ENCODE measurements at regions not wholly inside any gene's neighbourhood (a gene's known extent, or its start where the extent isn't known, plus 50 kb on each side); places are given as distances from the start of the nearest gene placed in this dataset.

DNA sequence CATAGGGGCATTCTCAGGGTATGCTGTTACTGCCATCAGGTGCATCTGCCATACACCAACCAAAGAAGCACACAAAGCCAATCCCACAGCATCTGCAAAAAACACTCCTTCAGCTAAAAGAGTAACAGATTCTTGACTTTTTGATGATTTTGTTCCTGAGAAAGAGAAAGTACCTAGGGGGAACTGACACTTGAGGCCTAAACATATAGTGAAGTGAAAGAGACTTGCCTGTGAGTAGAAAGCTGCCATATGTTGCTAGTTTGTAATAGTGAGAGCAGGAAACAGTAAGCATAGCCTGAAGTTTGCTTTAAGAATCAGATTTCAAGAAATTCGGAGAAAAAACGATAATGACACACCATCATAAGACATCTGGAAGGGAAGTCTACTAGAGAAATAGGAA, 97.9 kb upstream of the CTSC start:
- no peaks in the 10 kb centered on the region for H3K27me3 ChIP-seq
- 65 to 75% (median 71%) methylated on average over 2 of the region's 2 CpGs for WGBS, 4 donors
- no peak for DNase-seq
- intact Hi-C loops (cut with DNase I): no loop called here
- TF ChIP-seq, protein P1, sequence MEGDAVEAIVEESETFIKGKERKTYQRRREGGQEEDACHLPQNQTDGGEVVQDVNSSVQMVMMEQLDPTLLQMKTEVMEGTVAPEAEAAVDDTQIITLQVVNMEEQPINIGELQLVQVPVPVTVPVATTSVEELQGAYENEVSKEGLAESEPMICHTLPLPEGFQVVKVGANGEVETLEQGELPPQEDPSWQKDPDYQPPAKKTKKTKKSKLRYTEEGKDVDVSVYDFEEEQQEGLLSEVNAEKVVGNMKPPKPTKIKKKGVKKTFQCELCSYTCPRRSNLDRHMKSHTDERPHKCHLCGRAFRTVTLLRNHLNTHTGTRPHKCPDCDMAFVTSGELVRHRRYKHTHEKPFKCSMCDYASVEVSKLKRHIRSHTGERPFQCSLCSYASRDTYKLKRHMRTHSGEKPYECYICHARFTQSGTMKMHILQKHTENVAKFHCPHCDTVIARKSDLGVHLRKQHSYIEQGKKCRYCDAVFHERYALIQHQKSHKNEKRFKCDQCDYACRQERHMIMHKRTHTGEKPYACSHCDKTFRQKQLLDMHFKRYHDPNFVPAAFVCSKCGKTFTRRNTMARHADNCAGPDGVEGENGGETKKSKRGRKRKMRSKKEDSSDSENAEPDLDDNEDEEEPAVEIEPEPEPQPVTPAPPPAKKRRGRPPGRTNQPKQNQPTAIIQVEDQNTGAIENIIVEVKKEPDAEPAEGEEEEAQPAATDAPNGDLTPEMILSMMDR (IDR thresholded peaks at IDR 0.05): no peak
- no peak for TF ChIP-seq POLR2A (IDR thresholded peaks at IDR 0.05)
- H3K9me3 ChIP-seq (replicated peaks in 1 of 3): no peaks in the 10 kb centered on the region
- no peak overlapping the region for H3K4me3 ChIP-seq
- no peaks in the 10 kb centered on the region for H3K36me3 ChIP-seq (replicated peaks in 1 of 2)
- no peaks in the 10 kb centered on the region for H3K4me1 ChIP-seq (replicated peaks in 1 of 2)
- no peak overlapping the region for H3K27ac ChIP-seq

- intact Hi-C loops (cut with DNase I): no loop called here
- no peaks in the 10 kb centered on the region for H3K36me3 ChIP-seq (replicated peaks in 1 of 2)
- TF ChIP-seq POLR2A (IDR thresholded peaks at IDR 0.05): no peak
- TF ChIP-seq, protein P1 (IDR thresholded peaks at IDR 0.05): no peak
- H3K27ac ChIP-seq: no peak overlapping the region
- H3K4me3 ChIP-seq: no peak overlapping the region
- no peaks in the 10 kb centered on the region for H3K9me3 ChIP-seq (replicated peaks in 1 of 3)
- no peaks in the 10 kb centered on the region for H3K4me1 ChIP-seq (replicated peaks in 1 of 2)
- 76 to 86% (median 83%) methylated on average over 4 to 8 of the region's 8 CpGs for WGBS, 4 donors
- no peaks in the 10 kb centered on the region for H3K27me3 ChIP-seq
- DNase-seq: no peak
Measured at GRCh38 chr11:88434333-88434976, 96.9 kb upstream of the CTSC start.

GRCh38 chr11:88433536-88434230, 96.1 kb upstream of the CTSC start:
- Histone ChIP-seq H3K4me1 (replicated peaks in 1 of 2) (no peaks in the 10 kb centered on the region), H3K27me3 (no peaks in the 10 kb centered on the region), H3K36me3 (replicated peaks in 1 of 2) (no peaks in the 10 kb centered on the region), H3K27ac (no peak overlapping the region), H3K9me3 (replicated peaks in 1 of 3) (no peaks in the 10 kb centered on the region), H3K4me3 (no peak overlapping the region)
- 82 to 94% (median 87%) methylated on average over 5 to 13 of the region's 13 CpGs for WGBS, 4 donors
- intact Hi-C loops (cut with DNase I): no loop called here
- TF ChIP-seq, protein P1 (IDR thresholded peaks at IDR 0.05): no peak
- no peak for TF ChIP-seq POLR2A (IDR thresholded peaks at IDR 0.05)
- no peak for DNase-seq

GRCh38 chr11:88431675-88432341, 94.3 kb upstream of the CTSC start:
- intact Hi-C loops (cut with DNase I): no loop called here
- no peak for DNase-seq
- Histone ChIP-seq H3K4me3 (no peak overlapping the region), H3K4me1 (replicated peaks in 1 of 2) (no peaks in the 10 kb centered on the region), H3K27ac (no peak overlapping the region), H3K27me3 (no peaks in the 10 kb centered on the region), H3K9me3 (replicated peaks in 1 of 3) (no peaks in the 10 kb centered on the region), H3K36me3 (replicated peaks in 1 of 2) (no peaks in the 10 kb centered on the region)
- TF ChIP-seq POLR2A (IDR thresholded peaks at IDR 0.05): no peak
- TF ChIP-seq, protein P1 (IDR thresholded peaks at IDR 0.05): no peak
- 73 to 87% (median 81%) methylated on average over 9 of the region's 9 CpGs for WGBS, 4 donors

Measured in adrenal gland (tissue), 9 donors.